HG02973 (cell line): ENCODE measurements at regions not wholly inside any gene's neighbourhood (a gene's known extent, or its start where the extent isn't known, plus 50 kb on each side); places are given as distances from the start of the nearest gene placed in this dataset.

Experiments used
- ATAC-seq: cut with Tn5 transposase; IDR thresholded peaks from one replicate; pipeline ENCODE4 v1.9.1; 2021; ENCODE audit warnings: moderate library complexity; ENCODE audit not compliant: unreplicated experiment

DNA sequence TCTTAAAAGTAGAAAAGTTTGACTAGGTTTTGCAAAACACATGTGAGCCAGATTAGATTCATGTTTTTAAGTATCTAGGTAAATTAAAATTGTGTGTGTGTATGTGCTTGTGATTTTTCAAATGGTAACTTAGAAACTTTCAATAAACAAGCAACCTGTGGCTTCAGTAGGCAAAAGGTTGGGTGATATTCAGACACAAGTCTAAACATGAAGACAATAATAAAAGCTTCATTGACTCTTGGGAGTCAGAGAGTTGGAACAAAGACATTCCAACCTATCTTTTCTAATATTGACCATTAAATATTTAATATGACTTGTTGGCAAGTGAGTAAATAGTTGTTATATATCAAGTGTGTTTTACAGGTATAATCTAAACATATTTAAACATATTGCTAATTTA is 1049.6 kb upstream of the ADGRL4 start:
- no peak for ATAC-seq

DNA sequence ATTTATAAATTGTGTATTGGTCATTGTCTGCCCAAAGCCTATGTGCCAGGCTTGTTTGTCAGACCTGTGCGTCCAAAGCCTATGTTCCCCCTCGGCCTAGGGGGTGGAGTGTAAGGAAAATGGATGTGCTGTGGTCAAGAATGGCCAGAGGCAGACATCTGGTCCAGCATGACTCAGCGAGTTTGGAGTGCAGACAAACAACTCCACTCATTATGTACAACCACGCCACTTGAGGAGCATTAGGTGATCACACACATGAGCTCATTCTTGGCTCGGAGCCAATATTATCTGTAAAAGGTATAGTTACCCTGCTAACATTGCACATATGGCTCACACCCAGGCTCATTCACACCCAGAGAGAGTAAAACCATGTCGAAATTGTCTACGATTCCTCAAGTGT is 1047.6 kb upstream of the ADGRL4 start:
- no peak for ATAC-seq

- ATAC-seq, result no peak
These were observed 1047.1 kb upstream of the ADGRL4 start for GRCh38 chr1:80053613-80054012.

- no peak for ATAC-seq
These were observed 1044.0 kb upstream of the ADGRL4 start for GRCh38 chr1:80050523-80050922.

DNA sequence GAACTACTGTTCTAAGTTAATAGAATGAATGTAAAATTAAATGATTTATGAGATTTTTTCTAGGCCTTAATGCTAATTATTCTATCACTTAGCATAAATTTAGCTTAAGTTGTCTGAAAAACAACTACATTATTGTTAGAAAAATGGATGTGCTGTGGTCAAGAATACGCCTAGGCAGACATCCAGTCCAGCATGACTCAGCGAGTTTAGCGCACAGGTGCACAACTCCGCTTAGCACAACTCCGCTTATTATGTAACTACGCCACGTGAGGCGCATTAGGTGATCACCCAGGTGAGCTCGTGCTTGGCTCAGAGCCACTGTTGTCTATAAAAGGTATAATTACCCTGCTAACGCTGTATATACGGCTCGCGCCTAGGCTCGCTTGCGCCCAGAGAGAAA is 1043.6 kb upstream of the ADGRL4 start:
- no peak for ATAC-seq

DNA sequence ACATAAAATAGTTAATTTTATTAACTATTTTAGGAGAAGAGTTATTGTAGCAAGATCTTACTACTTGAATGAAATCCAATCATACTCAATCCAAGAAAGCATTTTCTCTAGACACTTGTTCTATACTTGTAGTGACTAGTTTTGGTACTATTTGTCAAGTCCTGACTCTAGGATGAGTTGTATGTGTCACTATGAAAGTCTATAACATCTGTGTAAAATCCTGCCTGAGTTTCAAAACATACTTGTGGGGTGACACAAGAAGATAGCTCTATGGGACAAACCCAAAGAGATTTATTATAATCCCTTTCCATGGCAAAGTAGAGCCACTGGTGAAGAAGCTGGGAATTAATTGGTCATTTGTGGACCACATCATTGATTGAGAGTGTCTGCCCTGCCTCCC is 1042.2 kb upstream of the ADGRL4 start:
- no peak for ATAC-seq

- ATAC-seq, result no peak
These were observed 1041.3 kb upstream of the ADGRL4 start for GRCh38 chr1:80047791-80048190.

- no peak for ATAC-seq
These were observed 1038.1 kb upstream of the ADGRL4 start for GRCh38 chr1:80044662-80045061.

- ATAC-seq, result no peak
These were observed 1030.3 kb upstream of the ADGRL4 start for GRCh38 chr1:80036690-80037432.

- ATAC-seq, result no peak
These were observed 1016.8 kb upstream of the ADGRL4 start for GRCh38 chr1:80023358-80023757.

DNA sequence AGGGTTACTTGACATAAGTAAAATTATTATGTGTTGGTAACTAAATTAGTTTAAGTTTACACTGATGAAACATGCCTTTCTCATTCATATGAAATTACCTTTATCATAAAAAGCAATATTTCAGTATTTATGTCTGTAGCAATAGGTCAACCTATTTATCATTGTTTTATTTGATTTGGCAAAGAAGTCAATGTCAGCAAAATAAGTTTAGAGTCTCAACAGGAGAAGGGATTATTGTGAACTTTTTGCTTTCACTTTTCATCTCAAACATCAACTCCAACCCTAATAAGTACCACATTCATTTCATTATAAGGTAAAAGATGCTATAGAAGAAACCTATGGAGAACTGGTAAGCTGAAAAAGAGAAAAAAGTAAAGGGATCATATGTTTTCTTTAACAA is 1015.4 kb upstream of the ADGRL4 start:
- no peak for ATAC-seq

- no peak for ATAC-seq
These were observed 1011.8 kb upstream of the ADGRL4 start for GRCh38 chr1:80018348-80018747.

DNA sequence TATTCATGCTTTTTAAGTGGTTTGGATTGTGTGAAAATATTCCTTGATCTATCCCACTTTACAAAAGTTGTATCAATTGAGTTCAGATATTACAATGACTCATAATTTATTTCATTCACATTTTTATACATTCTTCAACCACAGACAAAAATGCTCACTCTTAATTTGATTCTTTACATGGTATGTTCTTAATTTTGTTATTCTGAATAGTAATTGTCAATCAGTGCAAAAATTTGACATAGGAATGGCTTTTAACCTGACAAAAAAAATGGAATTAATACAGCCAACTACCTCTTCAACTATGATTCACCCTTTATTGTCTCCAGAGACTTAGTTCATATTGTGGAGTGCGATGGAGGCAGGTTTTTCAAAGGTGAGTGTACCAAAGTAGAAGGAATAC is 1002.4 kb upstream of the ADGRL4 start:
- no peak for ATAC-seq

- no peak for ATAC-seq
These were observed 996.7 kb upstream of the ADGRL4 start for GRCh38 chr1:80003250-80003649.

- no peak for ATAC-seq
These were observed 981.9 kb upstream of the ADGRL4 start for GRCh38 chr1:79988401-79988800.

GRCh38 chr1:79982211-79982610 is 975.7 kb upstream of the ADGRL4 start:
- no peak for ATAC-seq

GRCh38 chr1:79981481-79981880 is 975.0 kb upstream of the ADGRL4 start:
- no peak for ATAC-seq

DNA sequence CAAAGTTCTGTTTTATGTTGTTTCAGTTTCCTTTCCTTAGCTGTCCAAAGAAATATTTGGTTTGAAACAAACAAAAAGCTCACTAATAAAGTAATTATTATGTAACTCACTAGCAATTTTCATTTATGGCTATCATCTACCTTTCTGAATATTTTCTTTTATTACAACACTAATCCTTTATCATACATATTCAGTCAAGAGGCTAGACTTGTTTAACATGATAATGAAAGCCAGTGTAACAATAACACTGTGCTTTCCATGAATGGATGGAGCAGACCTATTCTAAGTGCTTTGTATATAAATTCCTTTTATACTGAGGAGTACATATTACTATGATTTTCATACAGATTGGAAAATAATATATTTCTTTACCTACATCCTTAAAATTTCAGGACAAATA is 972.8 kb upstream of the ADGRL4 start:
- no peak for ATAC-seq

- ATAC-seq, result no peak
These were observed 969.8 kb upstream of the ADGRL4 start for GRCh38 chr1:79976287-79976686.

DNA sequence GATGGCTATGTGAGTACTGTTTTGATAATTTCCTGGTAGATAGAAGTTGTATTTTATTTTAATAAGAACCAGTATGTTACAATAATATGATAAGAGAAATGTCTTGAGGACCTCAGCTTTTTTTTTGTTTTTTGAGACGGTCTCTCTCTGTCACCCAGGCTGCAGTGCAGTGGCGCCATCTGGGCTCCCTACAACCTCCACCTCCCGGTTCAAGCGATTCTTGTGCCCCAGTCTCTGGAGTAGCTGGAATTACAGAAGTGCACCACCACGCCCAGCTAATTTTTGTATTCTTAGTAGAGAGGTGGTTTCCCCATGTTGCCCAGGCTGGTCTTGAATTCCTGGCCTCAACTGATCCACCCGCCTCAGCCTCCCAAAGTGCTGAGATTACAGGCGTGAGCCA is 968.1 kb upstream of the ADGRL4 start:
- no peak for ATAC-seq

- no peak for ATAC-seq
These were observed 963.4 kb upstream of the ADGRL4 start for GRCh38 chr1:79969886-79970285.

- no peak for ATAC-seq
These were observed 959.9 kb upstream of the ADGRL4 start for GRCh38 chr1:79966438-79966837.

DNA sequence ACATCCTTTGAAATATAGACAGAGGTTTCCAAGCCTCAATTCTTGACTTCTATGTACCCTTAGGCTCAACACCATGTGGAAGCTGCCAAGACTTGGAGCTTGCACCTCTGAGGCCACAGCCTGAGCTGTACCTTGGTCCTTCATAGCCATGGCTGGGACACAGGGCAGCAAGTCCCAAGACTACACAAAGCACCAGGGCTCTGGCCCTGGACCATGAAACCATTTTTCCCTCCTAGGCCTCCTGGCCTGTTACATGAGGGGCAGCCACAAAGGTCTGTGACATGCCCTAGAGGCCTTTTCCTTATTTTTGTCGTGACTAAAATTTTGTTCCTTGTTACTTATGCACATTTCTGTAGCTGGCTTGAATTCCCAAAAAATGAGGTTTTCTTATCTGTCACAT is 953.1 kb upstream of the ADGRL4 start:
- no peak for ATAC-seq
